Neural progenitor cell (in vitro differentiated cells): ENCODE measurements at regions not wholly inside any gene's neighbourhood (a gene's known extent, or its start where the extent isn't known, plus 50 kb on each side); places are given as distances from the start of the nearest gene placed in this dataset.

ENCODE experiments used
- CTCF ChIP-seq: fragments of 200-600 bp; sonication (generic); IDR thresholded peaks from 2 replicates; pipeline ENCODE4 v1.5.1; 2017; ENCODE audit warnings: antibody characterized with exemption, mild to moderate bottlenecking
- EZH2 ChIP-seq: fragments of 200-600 bp; sonication (generic); IDR thresholded peaks from 2 replicates; pipeline ENCODE4 v1.6.1; 2017; ENCODE audit warnings: antibody characterized with exemption, mild to moderate bottlenecking, moderate library complexity
- EZH2phosphoT487 ChIP-seq: fragments of 200-600 bp; sonication (generic); IDR thresholded peaks from 2 replicates; pipeline ENCODE4 v1.6.1; 2017; ENCODE audit warnings: antibody characterized with exemption

- TF ChIP-seq CTCF (no peak), EZH2 (no peak), EZH2phosphoT487 (no peak)
These were observed 192.2 kb downstream of the IRS1 start for GRCh38 chr2:226607379-226607778.
